Choroid plexus epithelial cell (primary cell): ENCODE measurements at regions not wholly inside any gene's neighbourhood (a gene's known extent, or its start where the extent isn't known, plus 50 kb on each side); places are given as distances from the start of the nearest gene placed in this dataset.

Source experiments
- DNase-seq: peaks from one replicate; pipeline ENCODE4 v3.0.0-alpha.2; 2010; ENCODE audit warnings: low read depth
- H3K4me3 ChIP-seq: 2 replicates; pipeline ENCODE4 v1.5.1; 2011; ENCODE audit warnings: low read depth, mild to moderate bottlenecking, control low read depth, low read length, moderate library complexity
- TF ChIP-seq, protein P1 (sequence below): conservative IDR thresholded peaks from 2 replicates; pipeline ENCODE4 v1.5.1; 2011; ENCODE audit warnings: low read depth, mild to moderate bottlenecking, control low read depth, inconsistent platforms, low read length, moderate library complexity

DNA sequence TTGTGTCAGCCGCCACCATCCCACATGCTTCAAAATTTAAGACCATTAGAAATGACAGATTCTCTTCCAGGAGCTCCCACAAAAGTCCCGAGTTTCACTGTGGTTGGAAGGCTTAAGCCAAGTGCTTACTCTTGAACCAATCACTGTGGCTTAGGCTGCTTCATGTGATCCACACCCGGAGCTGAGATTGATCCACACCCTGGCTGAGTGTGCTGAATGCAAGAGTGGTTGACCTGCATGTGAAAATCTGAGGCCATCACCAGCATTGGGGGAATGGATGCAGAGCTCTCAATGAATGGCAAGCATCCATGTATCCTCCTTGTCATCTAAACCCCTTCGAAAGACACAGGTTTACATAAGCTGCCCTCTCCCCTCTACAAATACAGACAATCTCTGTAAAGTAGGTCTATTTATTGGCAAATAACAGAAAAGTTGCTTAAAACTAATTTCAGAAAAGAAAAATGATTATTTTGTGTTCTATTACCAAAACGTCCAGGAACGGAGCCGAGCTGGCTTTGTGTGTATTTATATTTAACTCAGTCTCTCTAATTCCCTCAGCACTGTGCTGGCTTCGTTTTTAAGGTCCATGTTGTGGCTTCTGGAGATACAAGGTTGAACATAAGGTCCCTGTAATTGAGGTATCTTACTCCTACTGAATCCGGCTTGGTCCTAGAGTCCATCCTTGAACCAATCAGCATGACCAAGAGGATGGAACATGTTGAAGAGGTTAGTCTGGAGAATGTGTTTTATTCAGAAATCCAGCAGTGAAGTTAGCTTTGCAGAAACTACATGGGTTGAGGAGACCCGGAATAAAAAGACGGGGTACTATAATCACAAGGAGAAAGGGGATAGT, 332.4 kb downstream of the LIG4 start:
- TF ChIP-seq, protein P1, sequence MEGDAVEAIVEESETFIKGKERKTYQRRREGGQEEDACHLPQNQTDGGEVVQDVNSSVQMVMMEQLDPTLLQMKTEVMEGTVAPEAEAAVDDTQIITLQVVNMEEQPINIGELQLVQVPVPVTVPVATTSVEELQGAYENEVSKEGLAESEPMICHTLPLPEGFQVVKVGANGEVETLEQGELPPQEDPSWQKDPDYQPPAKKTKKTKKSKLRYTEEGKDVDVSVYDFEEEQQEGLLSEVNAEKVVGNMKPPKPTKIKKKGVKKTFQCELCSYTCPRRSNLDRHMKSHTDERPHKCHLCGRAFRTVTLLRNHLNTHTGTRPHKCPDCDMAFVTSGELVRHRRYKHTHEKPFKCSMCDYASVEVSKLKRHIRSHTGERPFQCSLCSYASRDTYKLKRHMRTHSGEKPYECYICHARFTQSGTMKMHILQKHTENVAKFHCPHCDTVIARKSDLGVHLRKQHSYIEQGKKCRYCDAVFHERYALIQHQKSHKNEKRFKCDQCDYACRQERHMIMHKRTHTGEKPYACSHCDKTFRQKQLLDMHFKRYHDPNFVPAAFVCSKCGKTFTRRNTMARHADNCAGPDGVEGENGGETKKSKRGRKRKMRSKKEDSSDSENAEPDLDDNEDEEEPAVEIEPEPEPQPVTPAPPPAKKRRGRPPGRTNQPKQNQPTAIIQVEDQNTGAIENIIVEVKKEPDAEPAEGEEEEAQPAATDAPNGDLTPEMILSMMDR = no peak
- no peak overlapping the region for H3K4me3 ChIP-seq
- no peak for DNase-seq

DNA sequence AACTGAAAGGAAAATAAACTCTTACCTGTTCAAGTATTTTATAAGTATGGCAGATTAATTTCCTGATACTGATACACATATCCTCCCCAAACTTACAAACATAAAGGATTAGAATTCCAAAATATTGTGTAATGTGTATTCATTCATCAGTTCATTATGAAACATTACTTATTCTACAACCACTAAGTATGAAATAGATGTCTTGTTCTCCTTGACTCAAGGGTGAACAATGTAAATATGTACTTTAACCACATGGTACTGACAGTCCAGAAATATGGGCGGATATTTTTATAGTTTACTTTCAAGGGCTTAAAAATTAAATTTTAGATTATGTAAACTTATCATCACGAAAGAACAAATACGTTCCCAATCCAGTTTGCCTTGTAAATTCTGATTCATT, 334.0 kb downstream of the LIG4 start:
- DNase-seq = peak; percentile 57
- TF ChIP-seq, protein P1 = no peak
- H3K4me3 ChIP-seq = no peak overlapping the region

DNA sequence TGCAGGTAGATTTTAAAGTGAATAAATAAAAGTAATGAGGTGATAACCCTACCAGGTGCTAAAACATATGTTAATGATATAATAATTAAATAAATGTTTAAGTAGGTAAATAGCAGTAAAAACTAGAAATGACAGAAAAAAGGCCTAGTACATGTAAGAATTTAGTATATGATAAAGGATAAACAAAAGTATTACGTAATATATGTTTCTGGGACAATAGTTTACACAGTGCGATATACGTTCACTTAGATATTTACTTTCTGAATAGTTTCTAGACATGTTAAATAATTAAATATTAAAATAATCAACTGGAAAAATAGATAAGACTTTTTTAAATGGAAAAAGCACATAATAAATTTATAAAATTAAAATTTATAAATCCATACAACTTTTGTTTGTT, 340.9 kb downstream of the LIG4 start:
- TF ChIP-seq, protein P1 = no peak
- H3K4me3 ChIP-seq = no peak overlapping the region
- no peak for DNase-seq

DNA sequence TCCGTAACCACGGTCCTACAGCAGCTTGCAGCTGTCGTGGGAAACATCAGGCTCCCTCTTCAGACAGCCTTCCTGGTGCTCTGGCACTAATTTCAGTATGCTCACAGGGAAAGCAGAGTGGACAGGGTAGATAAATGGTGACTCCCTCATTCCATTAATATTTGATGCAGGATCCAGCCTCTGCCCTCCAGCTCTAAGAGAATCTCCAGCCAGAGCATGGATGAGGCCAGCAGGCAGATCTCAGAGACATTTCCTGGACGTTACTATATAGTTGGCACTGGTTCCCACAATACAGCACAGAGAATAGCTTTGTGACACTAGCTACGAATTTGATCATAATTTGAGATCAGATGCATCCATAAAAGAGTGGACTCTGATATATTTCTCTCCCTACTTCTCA, 341.4 kb downstream of the LIG4 start:
- DNase-seq = no peak
- no peak overlapping the region for H3K4me3 ChIP-seq
- TF ChIP-seq, protein P1 = no peak

DNA sequence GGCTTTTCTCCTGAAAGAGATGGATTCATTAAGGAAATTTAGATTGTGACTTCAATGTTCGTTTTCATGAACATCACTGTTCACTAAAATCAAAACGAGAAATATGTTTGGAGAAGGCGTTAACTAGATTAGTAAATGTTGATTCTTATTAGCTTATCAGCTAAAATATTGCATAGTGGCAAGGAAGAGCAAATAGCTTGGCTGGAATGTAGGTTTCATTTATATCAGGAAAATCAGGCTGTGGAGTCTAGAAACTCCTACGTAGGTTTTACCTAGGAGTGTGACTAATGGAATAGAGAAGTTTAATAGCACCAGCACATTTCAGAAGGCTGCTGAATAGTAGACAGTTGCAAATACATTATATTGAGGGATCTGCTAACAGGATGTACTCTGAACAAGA, 344.9 kb downstream of the LIG4 start:
- DNase-seq = no peak
- H3K4me3 ChIP-seq = no peak overlapping the region
- TF ChIP-seq, protein P1 = no peak

DNA sequence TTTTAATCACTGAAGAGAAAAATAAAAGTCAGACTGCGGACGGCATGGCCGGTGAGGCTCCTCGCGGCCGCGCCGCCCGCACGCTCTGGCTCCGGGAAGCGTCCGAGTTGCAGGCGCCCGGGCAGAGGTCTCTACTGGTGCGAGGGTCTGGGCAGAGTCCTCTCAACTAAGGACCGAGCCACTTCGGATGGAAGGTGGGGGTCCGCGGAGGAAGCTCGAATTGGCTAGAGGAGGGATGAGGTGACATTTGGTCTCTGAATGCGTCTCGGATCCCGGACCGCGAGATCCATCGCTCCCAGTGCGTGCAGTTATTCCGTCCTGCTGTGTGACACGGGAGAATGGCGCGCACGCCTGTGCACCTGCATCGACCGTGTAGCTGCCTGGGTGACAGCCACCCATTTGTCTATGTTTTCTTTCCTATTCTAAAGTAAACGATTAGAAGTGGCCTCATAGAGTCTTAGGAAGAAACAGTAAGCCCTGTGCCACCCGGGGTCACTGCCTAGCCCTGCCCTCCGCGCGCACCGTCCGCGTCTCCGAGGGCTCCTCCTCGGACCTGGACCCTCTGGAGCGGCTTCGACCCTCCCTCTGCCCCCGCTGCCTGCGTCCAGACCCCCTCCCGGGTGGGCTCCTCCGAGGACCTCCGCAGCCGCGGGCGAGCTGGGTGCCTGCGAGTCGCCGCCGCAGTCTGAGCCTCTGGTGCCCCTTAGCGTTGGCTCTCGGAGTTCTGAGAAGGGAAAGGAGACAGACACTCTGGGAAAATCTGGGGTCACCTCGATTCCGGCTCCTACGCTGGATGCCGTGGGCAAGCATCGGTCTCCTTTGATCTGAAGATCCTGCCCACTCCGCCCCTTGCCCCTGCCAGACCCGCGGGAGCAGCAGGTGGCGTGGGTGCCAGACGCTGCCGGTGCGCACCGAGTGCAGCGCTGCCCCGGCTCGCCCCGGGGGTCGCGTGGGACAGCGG, 347.4 kb downstream of the LIG4 start:
- peak; percentile 71 for DNase-seq
- TF ChIP-seq, protein P1 = peak; percentile 80
- H3K4me3 ChIP-seq = peak overlapping the region; percentile 81
